SK-N-MC (cell line): ENCODE measurements at regions not wholly inside any gene's neighbourhood (a gene's known extent, or its start where the extent isn't known, plus 50 kb on each side); places are given as distances from the start of the nearest gene placed in this dataset.
"Not testable (repeated sequence)": the region's sequence is repeated elsewhere in the genome, so short reads cannot be mapped to it uniquely, and the experiment has no call there.

Experiments used
- DNase-seq: peaks from one replicate; pipeline ENCODE4 v3.0.0-alpha.2; 2011; ENCODE audit warnings: low read depth, low spot score
- H3K27ac ChIP-seq: fragments of 200-600 bp; sonication (generic); 2 replicates; pipeline ENCODE4 v1.5.1; 2016; ENCODE audit warnings: mixed run types
- H3K36me3 ChIP-seq: fragments of 200-600 bp; sonication (generic); 2 replicates; pipeline ENCODE4 v1.6.1; 2017; ENCODE audit warnings: antibody characterized with exemption, low read length, mixed read lengths; ENCODE audit not compliant: insufficient read depth
- H3K4me3 ChIP-seq: fragments of 200-600 bp; sonication (generic); 2 replicates; pipeline ENCODE4 v1.5.1; 2016
- H3K9ac ChIP-seq: fragments of 200-600 bp; sonication (generic); 2 replicates; pipeline ENCODE4 v1.8.0; 2017; ENCODE audit warnings: mixed run types, mixed read lengths; ENCODE audit not compliant: insufficient read length
- H3K9me3 ChIP-seq: fragments of 200-600 bp; sonication (generic); 2 replicates; pipeline ENCODE4 v1.6.1; 2017; ENCODE audit warnings: low read depth, mild to moderate bottlenecking, antibody characterized with exemption, low read length, moderate library complexity, mixed read lengths
- EZH2 ChIP-seq: fragments of 200-600 bp; sonication (generic); IDR thresholded peaks from one replicate; pipeline ENCODE4 v1.6.1; 2017; ENCODE audit warnings: antibody characterized with exemption
- FOXP2 ChIP-seq: optimal IDR thresholded peaks from 2 replicates; pipeline ENCODE3; 2011; ENCODE audit warnings: mild to moderate bottlenecking, moderate library complexity; ENCODE audit not compliant: insufficient read depth; ENCODE audit errors: extremely low read length, control extremely low read depth
- POLR2AphosphoS5 ChIP-seq: IDR thresholded peaks from 2 replicates; pipeline ENCODE4 v1.6.1; 2012; ENCODE audit warnings: mild to moderate bottlenecking, low read depth, low read length, borderline replicate concordance

DNA sequence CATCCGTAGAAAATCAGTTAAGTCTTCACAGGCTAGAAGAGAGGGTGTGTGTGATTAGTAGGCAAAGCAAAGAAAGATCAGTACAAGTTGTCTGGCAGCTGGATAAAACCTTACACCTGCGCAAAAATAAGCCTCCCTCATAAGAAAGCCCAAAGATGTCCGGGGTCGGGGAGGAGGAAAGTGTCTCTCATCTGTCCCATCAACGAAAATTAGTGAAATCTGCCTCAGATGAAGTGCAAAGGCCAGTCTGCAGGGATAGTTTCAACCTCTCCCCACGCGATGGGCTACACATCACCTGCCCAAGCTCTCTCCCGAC, 333.9 kb downstream of the SRGAP2C start:
- no peak overlapping the region for H3K9ac ChIP-seq
- no peak for TF ChIP-seq POLR2AphosphoS5
- TF ChIP-seq EZH2: no peak
- no peak for TF ChIP-seq FOXP2
- no peak overlapping the region for H3K27ac ChIP-seq
- H3K4me3 ChIP-seq: peak overlapping the region; percentile 69
- H3K36me3 ChIP-seq: no peaks in the 10 kb centered on the region
- H3K9me3 ChIP-seq: no peaks in the 10 kb centered on the region
- DNase-seq: no peak

DNA sequence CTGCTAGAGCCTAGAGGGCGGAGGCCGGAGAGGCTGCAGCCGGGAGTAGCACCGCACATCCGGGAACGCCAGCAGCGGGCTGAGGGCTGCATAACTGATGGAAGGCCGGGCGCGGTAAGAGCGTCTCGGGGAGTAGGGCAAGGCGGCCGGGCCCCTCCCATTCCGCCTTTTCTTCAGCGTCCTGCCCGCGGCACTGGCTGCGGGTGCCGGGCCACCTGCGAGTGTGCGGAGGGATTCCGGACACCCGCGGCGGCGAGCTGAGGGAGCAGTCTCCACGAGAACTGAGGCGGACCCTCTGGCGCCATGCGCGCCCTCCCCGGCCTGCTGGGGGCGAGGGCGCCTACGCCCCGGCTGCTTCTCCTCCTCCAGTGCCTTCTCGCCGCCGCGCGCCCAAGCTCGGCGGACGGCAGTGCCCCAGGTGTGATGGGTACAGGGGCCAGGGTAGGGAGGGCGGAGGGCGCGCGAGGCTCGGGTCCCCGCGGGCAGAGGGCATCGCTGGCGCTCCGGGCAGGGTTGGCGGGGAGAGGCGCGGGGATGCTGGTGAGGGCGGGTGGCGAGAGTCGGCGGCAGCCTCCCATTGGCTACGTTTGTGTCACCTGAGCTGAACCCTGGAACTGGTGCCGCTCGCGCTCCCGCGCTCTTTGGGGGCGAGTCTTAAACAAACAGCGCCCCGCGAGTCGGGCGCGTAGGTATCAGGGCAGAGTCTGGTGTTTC, 334.4 kb downstream of the SRGAP2C start:
- H3K9me3 ChIP-seq: no peaks in the 10 kb centered on the region
- H3K4me3 ChIP-seq: peak overlapping the region; percentile 69
- no peak overlapping the region for H3K27ac ChIP-seq
- TF ChIP-seq POLR2AphosphoS5: no peak; the same call in 1 of the 2 replicates
- TF ChIP-seq FOXP2: no peak
- TF ChIP-seq EZH2: no peak
- DNase-seq: no peak
- H3K36me3 ChIP-seq: no peaks in the 10 kb centered on the region
- no peak overlapping the region for H3K9ac ChIP-seq

DNA sequence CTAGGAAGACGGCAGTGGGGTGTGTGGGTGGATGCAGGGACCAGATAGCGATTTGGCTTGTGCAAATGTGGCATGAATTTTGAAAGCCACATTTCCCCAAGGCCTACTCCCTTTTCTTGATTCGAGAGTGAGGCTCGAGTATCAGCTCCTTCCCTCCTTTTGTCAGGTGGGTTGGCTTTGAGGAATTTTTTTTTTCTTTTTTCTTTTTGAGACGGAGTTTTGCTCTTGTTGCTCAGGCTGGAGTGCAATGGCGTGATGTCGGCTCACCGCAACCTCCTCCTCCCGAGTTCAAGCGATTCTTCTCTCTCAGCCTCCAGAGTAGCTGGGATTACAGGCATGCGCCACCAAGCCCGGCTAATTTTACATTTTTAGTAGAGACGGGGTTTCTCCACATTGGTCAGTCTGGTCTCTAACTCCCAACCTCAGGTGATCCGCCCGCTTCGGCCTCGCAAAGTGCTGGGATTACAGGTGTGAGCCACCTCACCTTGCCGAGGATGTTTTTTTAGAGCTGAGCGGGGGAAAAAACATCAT, 335.0 kb downstream of the SRGAP2C start:
- not testable (repeated sequence) for DNase-seq, H3K9me3 ChIP-seq, H3K9ac ChIP-seq, H3K36me3 ChIP-seq, H3K27ac ChIP-seq
- peak overlapping the region; percentile 69 for H3K4me3 ChIP-seq

DNA sequence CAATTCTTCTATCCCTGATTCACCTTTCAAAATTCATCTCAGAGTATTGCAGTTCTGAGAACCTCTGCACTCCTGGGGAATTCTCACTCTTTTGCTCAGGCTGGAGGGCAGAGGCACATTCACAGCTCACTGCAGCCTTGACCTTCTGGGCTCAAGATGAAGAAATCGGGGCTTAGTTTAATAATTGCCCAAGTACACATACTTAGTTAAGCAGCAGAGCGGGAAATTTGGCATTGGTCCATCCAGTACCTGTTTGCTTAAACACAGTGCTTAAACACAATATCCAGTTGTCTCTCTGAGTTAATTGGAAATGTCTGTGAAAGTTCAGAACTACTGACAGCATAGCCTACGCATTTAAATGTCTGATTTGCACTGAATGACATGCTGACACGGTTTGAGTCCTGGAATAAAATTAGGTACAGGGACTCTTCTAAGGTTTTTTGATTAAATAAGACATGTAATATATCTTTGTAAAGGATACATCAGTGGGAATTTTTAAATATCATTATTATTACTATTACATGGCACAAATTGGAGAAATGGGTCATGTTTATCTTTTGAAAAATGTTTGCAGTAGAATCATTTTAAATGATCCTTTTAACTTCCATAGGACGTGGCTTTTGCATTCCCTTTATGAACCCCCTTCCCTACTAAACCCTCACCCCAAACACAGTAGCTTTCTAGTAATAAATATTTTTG, 337.4 kb downstream of the SRGAP2C start:
- Histone ChIP-seq H3K9ac (no peak overlapping the region), H3K36me3 (no peaks in the 10 kb centered on the region), H3K27ac (no peak overlapping the region), H3K9me3 (no peaks in the 10 kb centered on the region), H3K4me3 (no peak overlapping the region)
- no peak for DNase-seq
- no peak for TF ChIP-seq FOXP2
- no peak for TF ChIP-seq POLR2AphosphoS5
- no peak for TF ChIP-seq EZH2

DNA sequence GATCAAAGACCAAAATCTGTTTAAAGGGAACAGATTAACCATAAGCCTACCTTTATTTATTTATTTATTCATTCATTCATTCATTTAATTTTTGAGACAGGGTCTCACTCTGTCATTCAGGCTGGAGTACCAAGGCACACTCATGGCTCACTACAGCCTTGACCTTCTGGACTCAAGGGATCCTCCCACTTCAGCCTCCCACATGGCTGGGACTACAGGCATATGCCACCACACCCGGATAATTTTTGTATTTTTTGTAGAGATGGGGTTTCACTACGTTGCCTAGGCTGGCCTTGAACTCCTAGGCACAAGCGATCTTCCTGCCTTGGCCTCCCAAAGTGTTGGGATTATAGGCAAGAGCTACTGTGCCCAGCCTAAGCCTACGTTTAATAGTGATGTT, 338.3 kb downstream of the SRGAP2C start:
- not testable (repeated sequence) for H3K9me3 ChIP-seq, H3K36me3 ChIP-seq, DNase-seq, H3K4me3 ChIP-seq, H3K9ac ChIP-seq, H3K27ac ChIP-seq

DNA sequence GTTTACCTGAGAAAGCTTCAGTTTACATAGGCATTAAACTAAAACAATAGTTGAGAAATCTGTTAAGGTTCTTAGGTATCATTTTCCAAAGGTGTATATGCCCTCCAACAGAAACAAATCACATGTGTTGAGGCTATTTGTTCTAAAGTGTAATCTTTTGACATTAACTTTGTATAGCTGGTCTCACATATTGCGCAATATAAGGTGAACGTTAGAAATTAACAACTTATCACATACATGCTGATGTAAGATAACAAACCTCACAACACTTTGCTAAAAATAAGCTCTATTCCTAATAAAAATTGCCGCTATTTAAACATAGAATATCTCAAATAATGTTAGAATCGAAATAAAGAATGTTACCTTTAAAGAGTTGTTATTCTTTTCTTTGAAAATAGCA, 340.6 kb downstream of the SRGAP2C start:
- no peak for DNase-seq

DNA sequence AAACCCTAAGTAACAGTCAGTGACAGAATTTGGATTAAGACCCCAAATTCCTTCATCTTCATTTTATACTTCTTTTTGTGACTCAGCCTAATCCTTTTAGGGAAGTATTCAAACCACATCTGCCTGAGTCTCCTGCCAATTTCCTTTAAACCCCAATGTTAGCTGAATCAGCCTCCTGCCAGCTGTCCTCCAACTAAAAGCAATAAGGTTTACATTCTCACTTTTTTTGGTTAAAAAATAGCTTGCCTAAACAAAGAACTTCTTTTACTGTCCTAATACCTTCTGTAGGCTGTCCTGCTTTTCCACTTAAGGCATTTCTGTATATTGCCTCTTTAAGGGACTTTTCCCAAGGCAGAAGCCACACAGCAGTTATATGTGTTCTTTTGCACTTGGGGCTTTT, 344.2 kb downstream of the SRGAP2C start:
- H3K9ac ChIP-seq, H3K27ac ChIP-seq, H3K9me3 ChIP-seq, H3K4me3 ChIP-seq, H3K36me3 ChIP-seq, DNase-seq: not testable (repeated sequence)

More for the DNA sequence above, 340.6 kb downstream of the SRGAP2C start:
- Histone ChIP-seq H3K27ac (no peak overlapping the region), H3K9me3 (no peaks in the 10 kb centered on the region), H3K9ac (no peak overlapping the region), H3K4me3 (no peak overlapping the region), H3K36me3 (no peaks in the 10 kb centered on the region)
- TF ChIP-seq POLR2AphosphoS5: no peak

DNA sequence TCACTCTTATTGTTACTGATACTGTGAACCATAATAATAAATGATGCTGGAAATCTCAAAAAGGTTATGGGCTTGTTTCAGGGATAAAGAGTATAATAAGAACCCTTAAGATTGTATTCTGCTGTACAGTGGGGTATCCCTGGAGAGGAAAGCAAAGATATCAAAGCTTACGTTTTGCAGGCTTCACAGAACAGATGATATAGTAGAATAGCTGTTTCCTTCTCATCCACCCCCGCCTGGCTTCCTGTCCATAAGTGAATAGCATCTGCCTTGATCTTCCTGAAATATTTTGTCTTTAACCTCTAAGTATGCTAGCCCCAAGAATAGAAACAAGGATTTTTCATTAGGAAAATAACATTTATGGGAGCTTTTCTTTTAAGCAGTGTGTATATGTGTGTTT, 345.3 kb downstream of the SRGAP2C start:
- H3K9me3 ChIP-seq, H3K9ac ChIP-seq, H3K36me3 ChIP-seq, H3K4me3 ChIP-seq, DNase-seq, H3K27ac ChIP-seq: not testable (repeated sequence)

DNA sequence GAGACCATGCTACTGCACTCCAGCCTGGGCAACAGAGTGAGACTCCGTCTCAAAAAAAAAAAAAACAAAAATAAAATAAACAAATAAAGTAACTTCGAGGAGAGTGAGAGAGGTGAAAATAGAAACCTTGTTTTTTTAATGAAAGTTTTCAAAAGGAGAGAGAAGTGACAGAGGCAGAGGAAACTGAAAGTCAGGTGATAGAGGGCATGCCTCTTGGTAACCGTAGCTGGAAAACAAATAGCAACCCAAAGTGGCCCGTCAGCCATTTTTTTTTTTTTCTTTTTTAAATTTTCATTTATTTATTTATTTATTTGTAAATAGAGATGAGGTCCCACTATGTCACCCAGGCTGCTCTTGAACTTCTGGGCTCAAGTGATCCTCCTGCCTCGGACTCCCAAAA, 347.0 kb downstream of the SRGAP2C start:
- not testable (repeated sequence) for H3K9me3 ChIP-seq, DNase-seq, H3K27ac ChIP-seq, H3K4me3 ChIP-seq, H3K36me3 ChIP-seq, H3K9ac ChIP-seq

DNA sequence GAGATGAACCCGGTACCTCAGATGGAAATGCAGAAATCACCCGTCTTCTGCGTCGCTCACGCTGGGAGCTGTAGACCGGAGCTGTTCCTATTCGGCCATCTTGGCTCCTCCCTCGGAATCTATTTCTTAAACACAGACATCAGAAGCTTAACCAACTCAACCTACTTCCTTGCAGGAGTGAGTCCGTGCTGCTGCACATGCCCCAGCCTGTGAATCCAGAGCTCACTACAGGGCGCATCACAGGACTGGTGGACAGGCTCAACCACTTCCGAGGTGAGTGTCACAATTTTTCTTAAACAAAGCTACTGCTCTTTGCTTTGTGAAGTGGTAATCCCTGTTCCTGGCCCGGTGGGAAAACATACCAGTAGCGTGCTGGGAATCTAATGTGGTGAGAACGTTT, 353.4 kb downstream of the SRGAP2C start:
- not testable (repeated sequence) for DNase-seq, H3K9ac ChIP-seq, H3K4me3 ChIP-seq, H3K36me3 ChIP-seq, H3K27ac ChIP-seq, H3K9me3 ChIP-seq
